ENCODE measurements at regions not wholly inside any gene's neighbourhood (a gene's known extent, or its start where the extent isn't known, plus 50 kb on each side); places are given as distances from the start of the nearest gene placed in this dataset.

GRCh38 chr6:21999012-21999528, 297.8 kb downstream of the PRL start:
- no peak for DNase-seq

- no peak for DNase-seq
Observed at GRCh38 chr6:21999741-22000140, 297.1 kb downstream of the PRL start.

GRCh38 chr6:22001396-22002027, 295.3 kb downstream of the PRL start:
- no peak for DNase-seq

- no peak for DNase-seq
Observed at GRCh38 chr6:22003287-22003686, 293.5 kb downstream of the PRL start.

GRCh38 chr6:22006795-22007194, 290.0 kb downstream of the PRL start:
- no peak for DNase-seq

GRCh38 chr6:22007469-22007868, 289.4 kb downstream of the PRL start:
- DNase-seq: no peak

GRCh38 chr6:22008248-22008836, 288.5 kb downstream of the PRL start:
- no peak for DNase-seq

- no peak for DNase-seq
Observed at GRCh38 chr6:22010102-22010501, 286.7 kb downstream of the PRL start.

- DNase-seq: no peak
Observed at GRCh38 chr6:22015216-22015615, 281.6 kb downstream of the PRL start.

- no peak for DNase-seq
Observed at GRCh38 chr6:22015944-22016343, 280.9 kb downstream of the PRL start.

- no peak for DNase-seq
Observed at GRCh38 chr6:22017272-22017671, 279.6 kb downstream of the PRL start.

- DNase-seq: no peak
Observed at GRCh38 chr6:22017766-22018165, 279.1 kb downstream of the PRL start.

GRCh38 chr6:22019857-22020256, 277.0 kb downstream of the PRL start:
- DNase-seq: no peak

- DNase-seq: no peak
Observed at GRCh38 chr6:22020299-22021003, 276.4 kb downstream of the PRL start.

GRCh38 chr6:22021966-22022365, 274.9 kb downstream of the PRL start:
- DNase-seq: no peak

- DNase-seq: no peak
Observed at GRCh38 chr6:22023937-22024336, 272.9 kb downstream of the PRL start.

- no peak for DNase-seq
Observed at GRCh38 chr6:22024973-22025467, 271.8 kb downstream of the PRL start.

- peak in 1 of 5 experiments; percentile 50 for DNase-seq
Observed at GRCh38 chr6:22025468-22026163, 271.2 kb downstream of the PRL start.

GRCh38 chr6:22026164-22026678, 270.6 kb downstream of the PRL start:
- DNase-seq: no peak

GRCh38 chr6:22027040-22027725, 269.7 kb downstream of the PRL start:
- no peak for DNase-seq

GRCh38 chr6:22028403-22029090, 268.3 kb downstream of the PRL start:
- DNase-seq: peak in 1 of 5 experiments; percentile 38

- DNase-seq: no peak
Observed at GRCh38 chr6:22029171-22029570, 267.7 kb downstream of the PRL start.
